Sigmoid colon (tissue), 6 donors: ENCODE measurements at regions not wholly inside any gene's neighbourhood (a gene's known extent, or its start where the extent isn't known, plus 50 kb on each side); places are given as distances from the start of the nearest gene placed in this dataset.

ENCODE experiments used
- DNase-seq: peaks from one replicate; pipeline ENCODE4 v3.0.0-alpha.2; 2019
- H3K27ac ChIP-seq, 4 donors: fragments of 200-600 bp; sonication (generic); one replicate each; pipeline ENCODE4 v1.5.1; 2016 to 2019; ENCODE audit warnings: mild to moderate bottlenecking in 1 of 4
- H3K27me3 ChIP-seq, 3 donors: fragments of 200-600 bp; sonication (generic); one replicate each; pipeline ENCODE4 v1.5.1; 2019; ENCODE audit warnings: mild to moderate bottlenecking in 1 of 3
- H3K36me3 ChIP-seq, 4 donors: fragments of 200-600 bp; sonication (generic); one replicate each; pipeline ENCODE4 v1.5.1; 2016 to 2019
- H3K4me1 ChIP-seq, 4 donors: fragments of 200-600 bp; sonication (generic); one replicate each; pipeline ENCODE4 v1.5.1; 2017 to 2019
- H3K4me3 ChIP-seq, 4 donors: fragments of 200-600 bp; sonication (generic); one replicate each; pipeline ENCODE4 v1.5.1; 2017 to 2019; ENCODE audit warnings: mild to moderate bottlenecking in 2 of 4, moderate library complexity in 1 of 4
- H3K9me3 ChIP-seq, 4 donors: fragments of 200-600 bp in 3 of 4; sonication (generic) in 3 of 4; one replicate each; pipeline versions ENCODE4 v1.5.1 to v1.6.1; 2013 to 2019
- CTCF ChIP-seq, 4 experiments: fragments of 450-650 bp in 3 of 4; fragments of 200-600 bp in 1 of 4; IDR thresholded peaks; one replicate each; pipeline ENCODE4 v1.5.1; 2016 to 2019; ENCODE audit warnings: antibody characterized with exemption in 4 of 4, mild to moderate bottlenecking in 3 of 4, moderate library complexity in 2 of 4
- EP300 ChIP-seq, 4 donors: sonication (generic); formaldehyde crosslinking; IDR thresholded peaks; one replicate each; pipeline ENCODE4 v1.6.1; 2017; ENCODE audit warnings: antibody characterized with exemption in 4 of 4
- POLR2A ChIP-seq, 2 donors: fragments of 450-650 bp; IDR thresholded peaks; one replicate each; pipeline ENCODE4 v1.6.1; 2016; ENCODE audit warnings: antibody characterized with exemption in 2 of 2, mild to moderate bottlenecking in 2 of 2, moderate library complexity in 2 of 2
- POLR2AphosphoS5 ChIP-seq, 4 donors: sonication (generic); formaldehyde crosslinking; IDR thresholded peaks; one replicate each; pipeline ENCODE4 v1.6.1; 2017; ENCODE audit warnings: antibody characterized with exemption in 4 of 4
- WGBS, 2 donors: extraction: QIAGEN DNeasy Blood & Tissue Kit; methylation state at CpG; one replicate each; pipeline ENCODE4 v1.1.7; 2013; 5-methylcytosine and 5-hydroxymethylcytosine counted together
- intact Hi-C: fragments of 100-400 bp; cut with DNase I; formaldehyde crosslinking; loops from one replicate; pipeline ENCODE4 v1.15.1; 2023
- donor health status: healthy with polysubstance abuse.
- donor health status: healthy.

- intact Hi-C loops, result no loop called here
- H3K36me3 ChIP-seq, result no peaks in the 10 kb centered on the region
- H3K4me1 ChIP-seq, result no peaks in the 10 kb centered on the region
- H3K27ac ChIP-seq, result no peak overlapping the region
- 87% methylated on average over 2 of the region's 2 CpGs for WGBS, 2 donors
- H3K27me3 ChIP-seq, result no peaks in the 10 kb centered on the region
- no peak overlapping the region for H3K4me3 ChIP-seq
- TF ChIP-seq POLR2A (IDR thresholded peaks at IDR 0.05), result no peak
- TF ChIP-seq POLR2AphosphoS5 (IDR thresholded peaks at IDR 0.05), result no peak
- no peak for TF ChIP-seq EP300 (IDR thresholded peaks at IDR 0.05)
- no peak for TF ChIP-seq CTCF (IDR thresholded peaks at IDR 0.05)
- DNase-seq, result no peak
- peaks cover 0 to 4% (median 3%) of the 10 kb centered on the region in 4 donors for H3K9me3 ChIP-seq
Measured at GRCh38 chr4:111466811-111467604, 678.2 kb upstream of the FAM241A start.

- Histone ChIP-seq H3K9me3 (no peaks in the 10 kb centered on the region), H3K27me3 (no peaks in the 10 kb centered on the region), H3K4me3 (no peak overlapping the region), H3K36me3 (no peaks in the 10 kb centered on the region), H3K4me1 (no peaks in the 10 kb centered on the region), H3K27ac (no peak overlapping the region)
- TF ChIP-seq POLR2AphosphoS5 (IDR thresholded peaks at IDR 0.05) (no peak), CTCF (IDR thresholded peaks at IDR 0.05) (peak in 2 of 4 experiments; percentile 8 to 22)
- WGBS, 2 donors, result 10 to 23% methylated on average over 5 of the region's 5 CpGs
- DNase-seq, result no peak
- intact Hi-C loops, result no loop called here
Measured at GRCh38 chr4:111475001-111475400, 670.3 kb upstream of the FAM241A start.

GRCh38 chr4:111475666-111476065 lies 669.6 kb upstream of the FAM241A start:
- no peaks in the 10 kb centered on the region for H3K27me3 ChIP-seq
- H3K36me3 ChIP-seq, result no peaks in the 10 kb centered on the region
- H3K9me3 ChIP-seq, result no peaks in the 10 kb centered on the region
- intact Hi-C loops, result no loop called here
- H3K4me1 ChIP-seq, result no peaks in the 10 kb centered on the region
- H3K4me3 ChIP-seq, result no peak overlapping the region
- no peak overlapping the region for H3K27ac ChIP-seq
- WGBS, 2 donors, result 54 to 69% methylated on average over 1 of the region's 1 CpG
- TF ChIP-seq POLR2A (IDR thresholded peaks at IDR 0.05) (no peak), CTCF (IDR thresholded peaks at IDR 0.05) (no peak), POLR2AphosphoS5 (IDR thresholded peaks at IDR 0.05) (no peak), EP300 (IDR thresholded peaks at IDR 0.05) (no peak)
- DNase-seq, result no peak

GRCh38 chr4:111480510-111480909 lies 664.7 kb upstream of the FAM241A start:
- no peak overlapping the region for H3K27ac ChIP-seq
- H3K9me3 ChIP-seq, result no peaks in the 10 kb centered on the region
- H3K27me3 ChIP-seq, result no peaks in the 10 kb centered on the region
- no peak overlapping the region for H3K4me3 ChIP-seq
- intact Hi-C loops, result no loop called here
- no peaks in the 10 kb centered on the region for H3K4me1 ChIP-seq
- no peak for TF ChIP-seq POLR2AphosphoS5 (IDR thresholded peaks at IDR 0.05)
- no peak for TF ChIP-seq POLR2A (IDR thresholded peaks at IDR 0.05)
- TF ChIP-seq CTCF (IDR thresholded peaks at IDR 0.05), result no peak
- no peak for TF ChIP-seq EP300 (IDR thresholded peaks at IDR 0.05)
- no peak for DNase-seq
- H3K36me3 ChIP-seq, result no peaks in the 10 kb centered on the region
